Small intestine (tissue), 7 donors: ENCODE measurements at regions not wholly inside any gene's neighbourhood (a gene's known extent, or its start where the extent isn't known, plus 50 kb on each side); places are given as distances from the start of the nearest gene placed in this dataset.

ENCODE experiments used
- DNase-seq, 2 donors: peaks; one replicate each; pipeline versions ENCODE4 v3.0.0 to v3.0.0-alpha.2; 2013
- FAIRE-seq: peaks from 2 replicates; lab custom pipeline; 2012; peaks lifted over from hg19 to GRCh38; lab: Jason Lieb, UNC
- H3K27ac ChIP-seq, 3 donors: one replicate each; pipeline ENCODE4 v1.5.1; 2013; ENCODE audit warnings: low read length in 2 of 3, mild to moderate bottlenecking in 2 of 3, control low read depth in 1 of 3, inconsistent platforms in 1 of 3, low read depth in 1 of 3, moderate library complexity in 1 of 3
- H3K27me3 ChIP-seq, 3 donors: one replicate each; pipeline ENCODE4 v1.6.1; 2013; ENCODE audit warnings: low read length in 3 of 3, inconsistent platforms in 1 of 3; ENCODE audit not compliant: control insufficient read depth in 3 of 3, insufficient read depth in 3 of 3
- H3K36me3 ChIP-seq, 3 donors: one replicate each; pipeline ENCODE4 v1.6.1; 2013; ENCODE audit warnings: low read length in 3 of 3, inconsistent platforms in 1 of 3, low read depth in 1 of 3, mild to moderate bottlenecking in 1 of 3, moderate library complexity in 1 of 3; ENCODE audit not compliant: control insufficient read depth in 3 of 3, insufficient read depth in 2 of 3
- H3K4me1 ChIP-seq, 3 donors: one replicate each; pipeline ENCODE4 v1.6.1; 2013; ENCODE audit warnings: low read length in 2 of 3, inconsistent platforms in 1 of 3, low read depth in 1 of 3, mild to moderate bottlenecking in 1 of 3, moderate library complexity in 1 of 3; ENCODE audit not compliant: control insufficient read depth in 3 of 3, insufficient read depth in 2 of 3
- H3K4me3 ChIP-seq, 3 donors: one replicate each; pipeline ENCODE4 v1.5.1; 2013; ENCODE audit warnings: low read length in 3 of 3, control low read depth in 1 of 3, inconsistent platforms in 1 of 3, low read depth in 1 of 3, mild to moderate bottlenecking in 1 of 3, moderate library complexity in 1 of 3
- H3K9me3 ChIP-seq, 2 donors: one replicate each; pipeline ENCODE4 v1.6.1; 2013; ENCODE audit warnings: low read depth in 1 of 2, low read length in 1 of 2; ENCODE audit not compliant: control insufficient read depth in 2 of 2, insufficient read depth in 1 of 2
- WGBS, 3 donors: extraction: QIAGEN DNeasy Blood & Tissue Kit; methylation state at CpG; one replicate each; pipeline ENCODE4 v1.1.7; 2013; 5-methylcytosine and 5-hydroxymethylcytosine counted together
- donor health status: healthy with polysubstance abuse.
- donor health status: control.
- donor health status: control.
- donor health status: Bipolar disorder and iron deficiency.
- donor health status: healthy.

DNA sequence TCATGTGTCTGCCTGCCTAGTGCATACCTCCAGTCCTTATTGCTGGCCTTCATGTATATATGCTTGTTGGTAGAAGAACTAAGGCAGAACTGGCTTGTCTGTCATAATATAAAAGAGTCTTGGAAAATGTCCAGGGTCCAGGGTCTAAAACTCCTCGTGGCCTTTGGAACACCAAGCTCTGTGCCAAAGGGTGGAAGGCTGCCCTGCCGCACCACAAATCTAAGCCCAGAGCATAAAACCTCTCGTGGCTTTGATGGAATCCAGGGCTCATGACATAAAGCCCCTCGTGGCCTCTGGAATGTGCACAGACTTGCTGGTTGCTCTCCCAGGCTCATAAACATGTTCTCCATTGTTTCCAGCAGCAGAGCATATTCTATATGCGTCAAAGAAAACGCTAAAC lies 107.9 kb downstream of the BBS10 start:
- WGBS, 3 donors, result 39 to 66% (median 64%) methylated on average over 6 of the region's 6 CpGs
- Histone ChIP-seq H3K27me3 (no peaks in the 10 kb centered on the region), H3K9me3 (no peaks in the 10 kb centered on the region), H3K36me3 (no peaks in the 10 kb centered on the region), H3K4me1 (no peaks in the 10 kb centered on the region), H3K4me3 (no peak overlapping the region), H3K27ac (no peak overlapping the region)
- peak; percentile 10 to 62 for DNase-seq
- FAIRE-seq, result no peak

DNA sequence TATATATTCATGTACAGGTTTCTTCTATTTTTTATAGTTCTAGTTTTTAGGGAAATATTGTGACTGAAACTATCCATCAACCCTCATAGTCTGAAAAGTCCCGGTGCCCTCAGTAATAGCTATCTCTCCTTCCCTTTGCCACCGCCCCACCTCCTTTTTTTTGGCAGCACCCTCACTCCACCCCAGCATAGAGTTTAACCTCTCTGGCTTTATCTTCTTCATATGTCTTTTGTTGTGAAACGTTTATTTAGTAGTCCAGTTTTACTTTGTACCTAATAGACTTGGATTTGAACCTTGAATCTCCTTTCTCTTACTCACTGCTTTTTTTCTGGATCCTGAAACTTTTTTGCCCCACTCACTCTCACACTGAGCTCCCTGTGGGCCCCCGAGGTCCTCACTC lies 109.5 kb downstream of the BBS10 start:
- DNase-seq (no peak), FAIRE-seq (no peak)
- H3K27ac ChIP-seq, result no peak overlapping the region
- no peak overlapping the region for H3K4me3 ChIP-seq
- 61 to 79% (median 69%) methylated on average over 4 of the region's 4 CpGs for whole genome bisulfite sequencing, 3 donors
- no peaks in the 10 kb centered on the region for H3K36me3 ChIP-seq
- H3K9me3 ChIP-seq, result no peaks in the 10 kb centered on the region
- no peaks in the 10 kb centered on the region for H3K4me1 ChIP-seq
- H3K27me3 ChIP-seq, result no peaks in the 10 kb centered on the region

DNA sequence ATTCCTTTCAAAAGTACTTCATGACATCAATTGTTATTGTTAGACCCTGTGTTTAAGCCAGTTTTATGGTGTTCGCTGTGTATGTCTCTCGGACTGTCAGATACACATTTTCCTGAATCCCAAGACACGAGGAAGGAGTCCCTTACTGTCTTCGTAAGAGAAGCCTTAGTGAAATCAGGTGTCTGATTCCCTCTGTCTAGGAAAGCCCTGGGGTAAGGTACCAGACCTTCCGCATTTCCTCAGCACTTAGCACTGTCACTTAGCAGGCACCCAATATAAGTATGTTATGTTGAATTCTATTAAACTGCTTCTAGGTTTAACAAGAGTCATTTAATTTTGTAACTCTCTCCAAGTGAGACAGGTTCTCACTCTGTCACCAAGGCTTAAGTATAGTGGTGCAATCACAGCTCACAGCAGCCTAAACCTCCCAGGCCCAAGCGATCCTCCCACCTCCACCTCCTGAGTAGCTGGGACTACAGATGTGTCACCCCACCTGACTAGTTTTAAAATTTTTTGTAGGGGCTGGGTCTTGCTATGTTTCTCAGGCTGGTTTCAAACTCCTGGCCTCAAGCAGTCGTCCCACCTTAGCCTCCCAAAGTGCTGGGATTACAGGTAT lies 111.0 kb downstream of the BBS10 start:
- no peaks in the 10 kb centered on the region for H3K36me3 ChIP-seq
- H3K4me3 ChIP-seq, result no peak overlapping the region
- no peaks in the 10 kb centered on the region for H3K9me3 ChIP-seq
- 88 to 90% (median 90%) methylated on average over 7 of the region's 7 CpGs for WGBS, 3 donors
- no peaks in the 10 kb centered on the region for H3K27me3 ChIP-seq
- no peak overlapping the region for H3K27ac ChIP-seq
- DNase-seq (no peak), FAIRE-seq (no peak)
- H3K4me1 ChIP-seq, result no peaks in the 10 kb centered on the region

DNA sequence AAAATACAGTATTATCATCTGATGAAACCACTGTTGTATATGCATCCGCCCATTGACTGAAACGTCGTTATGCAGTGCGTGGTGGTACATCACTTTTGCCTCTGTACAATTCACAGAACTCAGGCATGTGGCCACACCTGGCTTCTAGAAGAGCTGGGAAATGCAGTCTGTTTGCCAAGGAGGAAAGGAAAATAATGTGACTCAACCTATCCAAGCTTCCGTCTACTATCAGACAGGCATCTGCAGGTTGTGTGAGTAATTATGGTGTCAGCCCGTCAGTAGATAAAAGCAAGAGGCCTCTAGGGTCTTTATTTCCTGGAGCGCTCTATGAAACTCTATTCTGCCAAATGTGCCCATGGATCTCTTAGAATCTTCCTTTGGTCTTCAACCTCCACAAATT lies 111.6 kb downstream of the BBS10 start:
- DNase-seq (no peak), FAIRE-seq (no peak)
- H3K9me3 ChIP-seq, result no peaks in the 10 kb centered on the region
- no peaks in the 10 kb centered on the region for H3K4me1 ChIP-seq
- H3K27me3 ChIP-seq, result no peaks in the 10 kb centered on the region
- H3K4me3 ChIP-seq, result no peak overlapping the region
- no peak overlapping the region for H3K27ac ChIP-seq
- 70 to 76% (median 73%) methylated on average over 7 of the region's 7 CpGs for WGBS, 3 donors
- H3K36me3 ChIP-seq, result no peaks in the 10 kb centered on the region

DNA sequence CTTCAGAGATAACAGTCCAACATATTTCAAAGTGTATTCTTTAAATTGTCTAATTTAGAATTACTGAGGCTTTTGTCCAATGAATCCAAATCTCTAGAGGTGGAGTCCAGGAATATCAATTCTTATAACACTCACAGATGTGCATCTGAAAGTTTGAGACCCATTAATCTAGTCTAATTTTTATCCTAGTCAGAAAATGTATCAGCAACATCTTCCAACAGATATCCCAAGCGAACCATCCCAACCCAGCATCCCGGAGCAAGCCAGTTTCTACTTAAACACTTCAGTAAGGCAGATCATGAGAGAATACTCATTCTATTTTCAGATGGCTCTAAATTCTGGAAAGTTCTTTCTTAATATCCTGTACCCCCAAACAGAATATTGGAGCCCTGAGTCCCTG lies 113.5 kb downstream of the BBS10 start:
- DNase-seq, result no peak
- H3K4me1 ChIP-seq, result no peaks in the 10 kb centered on the region
- H3K36me3 ChIP-seq, result no peaks in the 10 kb centered on the region
- H3K27ac ChIP-seq, result no peak overlapping the region
- FAIRE-seq, result no peak
- 92 to 96% (median 93%) methylated on average over 2 of the region's 2 CpGs for WGBS, 3 donors
- no peaks in the 10 kb centered on the region for H3K9me3 ChIP-seq
- H3K27me3 ChIP-seq, result no peaks in the 10 kb centered on the region
- no peak overlapping the region for H3K4me3 ChIP-seq

DNA sequence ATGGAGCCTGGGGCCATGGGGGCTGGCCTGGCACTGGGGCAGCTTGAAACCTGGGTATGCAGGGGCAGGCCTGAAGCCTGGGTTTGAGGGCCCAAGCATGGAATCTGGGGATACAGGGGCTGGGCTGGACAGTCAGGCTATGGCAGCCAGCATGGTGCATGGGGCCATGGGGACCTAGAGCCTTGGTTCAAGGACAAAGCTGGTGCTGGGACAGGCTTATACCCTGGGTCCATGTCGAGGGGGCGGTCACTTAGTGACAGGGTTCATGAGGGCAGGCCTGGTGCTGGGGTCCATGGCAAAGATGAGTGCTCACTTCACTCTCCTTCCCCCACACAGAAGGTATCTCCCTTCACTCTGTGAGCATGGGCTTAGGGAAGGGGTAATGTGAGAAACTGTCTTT lies 116.2 kb downstream of the BBS10 start:
- FAIRE-seq (no peak), DNase-seq (no peak)
- Histone ChIP-seq H3K36me3 (no peaks in the 10 kb centered on the region), H3K27me3 (no peaks in the 10 kb centered on the region), H3K4me1 (no peaks in the 10 kb centered on the region), H3K9me3 (no peaks in the 10 kb centered on the region), H3K4me3 (no peak overlapping the region), H3K27ac (no peak overlapping the region)
- 71 to 86% (median 85%) methylated on average over 2 of the region's 2 CpGs for WGBS, 3 donors

DNA sequence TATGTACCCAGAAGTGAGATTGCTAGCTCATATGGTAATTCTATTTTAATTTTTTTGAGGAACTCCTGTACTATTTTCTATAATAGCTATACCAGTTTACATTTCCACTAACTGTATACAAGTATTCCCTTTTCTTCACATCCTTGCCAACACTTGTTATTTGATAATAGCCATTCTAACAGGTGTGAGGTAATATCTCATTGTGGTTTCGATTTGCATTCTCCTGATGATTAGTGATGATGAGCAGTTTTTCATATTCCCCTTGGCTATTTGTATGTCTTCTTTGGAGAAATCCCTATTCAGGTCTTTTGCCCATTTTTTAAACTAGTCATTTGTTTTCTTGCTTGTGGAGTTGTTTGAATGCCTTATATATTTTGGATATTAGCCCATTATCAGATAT lies 121.3 kb downstream of the BBS10 start:
- DNase-seq, result no peak
- Histone ChIP-seq H3K4me3 (no peak overlapping the region), H3K4me1 (no peaks in the 10 kb centered on the region), H3K27me3 (no peaks in the 10 kb centered on the region), H3K36me3 (no peaks in the 10 kb centered on the region), H3K9me3 (no peaks in the 10 kb centered on the region), H3K27ac (no peak overlapping the region)
- FAIRE-seq, result no peak
- 64 to 87% (median 71%) methylated on average over 1 of the region's 1 CpG for WGBS, 3 donors

DNA sequence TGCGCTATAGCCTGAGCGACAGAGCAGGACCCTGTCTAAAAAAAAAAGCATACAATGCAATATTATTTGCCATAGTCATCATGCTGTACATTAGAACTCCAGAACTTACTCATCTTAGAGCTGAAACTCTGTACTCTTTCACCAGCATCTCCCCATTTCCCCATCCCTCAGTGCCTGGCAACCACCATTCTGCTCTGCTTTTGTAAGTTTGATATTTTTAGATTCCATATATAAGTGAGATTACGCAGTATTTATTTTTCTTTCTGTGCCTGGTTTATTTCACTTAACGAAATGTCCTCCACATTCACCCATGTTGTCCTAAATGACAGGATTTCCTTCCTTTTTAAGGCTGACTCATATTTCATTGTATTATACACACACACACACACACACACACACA lies 121.8 kb downstream of the BBS10 start:
- no peak overlapping the region for H3K4me3 ChIP-seq
- H3K9me3 ChIP-seq, result no peaks in the 10 kb centered on the region
- H3K4me1 ChIP-seq, result no peaks in the 10 kb centered on the region
- no peak overlapping the region for H3K27ac ChIP-seq
- no peak for DNase-seq
- no peaks in the 10 kb centered on the region for H3K27me3 ChIP-seq
- WGBS, 3 donors, result 72 to 90% (median 78%) methylated on average over 4 of the region's 4 CpGs
- H3K36me3 ChIP-seq, result no peaks in the 10 kb centered on the region
- no peak for FAIRE-seq

DNA sequence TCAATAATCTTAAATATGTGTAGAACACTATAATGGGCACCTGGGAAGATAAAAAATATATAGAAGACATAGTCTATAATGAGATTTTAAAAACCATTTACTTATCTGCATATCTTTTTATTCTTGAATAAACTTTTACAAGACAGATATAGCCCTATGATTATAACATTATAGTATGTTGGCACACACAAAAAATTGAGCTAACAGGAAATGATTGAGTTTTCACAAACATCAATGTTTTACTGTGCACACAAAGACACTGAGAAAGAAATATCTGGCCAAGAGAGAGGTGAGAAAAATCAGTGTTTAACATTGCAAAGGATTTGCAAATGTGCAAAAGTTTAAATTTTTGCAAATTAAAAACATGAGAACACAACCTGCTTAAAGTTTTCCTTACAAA lies 124.3 kb downstream of the BBS10 start:
- Histone ChIP-seq H3K27me3 (no peaks in the 10 kb centered on the region), H3K27ac (no peak overlapping the region), H3K9me3 (no peaks in the 10 kb centered on the region), H3K4me1 (no peaks in the 10 kb centered on the region), H3K4me3 (no peak overlapping the region), H3K36me3 (no peaks in the 10 kb centered on the region)
- FAIRE-seq, result no peak
- DNase-seq, result no peak
